ENCODE measurements at regions not wholly inside any gene's neighbourhood (a gene's known extent, or its start where the extent isn't known, plus 50 kb on each side); places are given as distances from the start of the nearest gene placed in this dataset.

DNA sequence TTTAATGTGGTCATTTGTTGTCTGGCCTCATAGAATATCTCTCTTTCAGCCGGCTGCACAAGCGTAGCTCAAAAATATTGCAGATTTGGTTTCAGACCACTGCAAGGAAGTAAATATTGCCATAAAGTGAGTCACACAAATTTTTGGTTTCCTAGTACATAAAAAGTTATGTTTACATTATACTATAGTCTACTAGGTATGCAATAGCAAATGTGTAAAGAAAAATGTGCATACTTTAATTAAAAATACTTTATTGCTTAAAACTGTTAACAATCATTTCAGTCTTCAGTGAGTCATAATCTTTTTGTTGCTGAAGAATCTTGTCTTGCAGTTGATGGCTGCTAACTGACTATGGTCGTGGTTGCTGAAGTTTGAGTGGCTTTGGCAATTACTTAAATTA is 425.1 kb upstream of the ROBO1 start:
- intact Hi-C loops (cut with DNase I): no loop called here
- DNase-seq (ENCODE audit: extremely low spot score): no peak
- Histone ChIP-seq H3K27ac (replicated peaks in 1 of 4) (no peak overlapping the region), H3K4me3 (no peak overlapping the region), H3K9me3 (no peaks in the 10 kb centered on the region), H3K4me1 (no peaks in the 10 kb centered on the region), H3K27me3 (no peaks in the 10 kb centered on the region), H3K36me3 (no peaks in the 10 kb centered on the region)
- 75% methylated on average over 3 of the region's 3 CpGs for WGBS
- no peak for TF ChIP-seq POLR2A (IDR thresholded peaks at IDR 0.05; ENCODE audit: low read depth)
- TF ChIP-seq, protein P1, sequence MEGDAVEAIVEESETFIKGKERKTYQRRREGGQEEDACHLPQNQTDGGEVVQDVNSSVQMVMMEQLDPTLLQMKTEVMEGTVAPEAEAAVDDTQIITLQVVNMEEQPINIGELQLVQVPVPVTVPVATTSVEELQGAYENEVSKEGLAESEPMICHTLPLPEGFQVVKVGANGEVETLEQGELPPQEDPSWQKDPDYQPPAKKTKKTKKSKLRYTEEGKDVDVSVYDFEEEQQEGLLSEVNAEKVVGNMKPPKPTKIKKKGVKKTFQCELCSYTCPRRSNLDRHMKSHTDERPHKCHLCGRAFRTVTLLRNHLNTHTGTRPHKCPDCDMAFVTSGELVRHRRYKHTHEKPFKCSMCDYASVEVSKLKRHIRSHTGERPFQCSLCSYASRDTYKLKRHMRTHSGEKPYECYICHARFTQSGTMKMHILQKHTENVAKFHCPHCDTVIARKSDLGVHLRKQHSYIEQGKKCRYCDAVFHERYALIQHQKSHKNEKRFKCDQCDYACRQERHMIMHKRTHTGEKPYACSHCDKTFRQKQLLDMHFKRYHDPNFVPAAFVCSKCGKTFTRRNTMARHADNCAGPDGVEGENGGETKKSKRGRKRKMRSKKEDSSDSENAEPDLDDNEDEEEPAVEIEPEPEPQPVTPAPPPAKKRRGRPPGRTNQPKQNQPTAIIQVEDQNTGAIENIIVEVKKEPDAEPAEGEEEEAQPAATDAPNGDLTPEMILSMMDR (IDR thresholded peaks at IDR 0.05): no peak
- no peak for TF ChIP-seq POLR2AphosphoS5 (IDR thresholded peaks at IDR 0.05)
- no peak for TF ChIP-seq EP300 (IDR thresholded peaks at IDR 0.05)

DNA sequence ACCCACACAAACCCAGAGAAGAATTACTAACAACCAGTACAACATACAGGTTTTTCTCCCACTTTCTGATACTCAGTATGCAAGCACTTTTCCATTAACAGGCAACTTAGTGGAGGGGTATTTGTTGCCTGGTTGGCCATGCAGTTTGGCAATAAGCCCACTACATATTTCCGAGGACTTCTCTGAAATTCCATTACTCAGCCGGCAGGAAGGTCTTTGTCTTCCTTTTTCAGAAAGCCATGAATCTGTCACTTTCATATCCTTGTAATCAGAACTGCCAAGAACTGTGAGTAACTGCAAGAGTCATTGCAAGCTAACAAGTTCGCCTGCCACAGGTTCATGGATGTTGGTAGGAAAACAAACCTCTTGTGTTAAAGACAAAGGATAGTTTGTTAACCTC is 422.3 kb upstream of the ROBO1 start:
- TF ChIP-seq, protein P1 (IDR thresholded peaks at IDR 0.05): no peak
- no peak for TF ChIP-seq EP300 (IDR thresholded peaks at IDR 0.05)
- TF ChIP-seq POLR2AphosphoS5 (IDR thresholded peaks at IDR 0.05): no peak
- no peak for TF ChIP-seq POLR2A (IDR thresholded peaks at IDR 0.05; ENCODE audit: low read depth)
- no peaks in the 10 kb centered on the region for H3K4me1 ChIP-seq
- no peaks in the 10 kb centered on the region for H3K9me3 ChIP-seq
- 2% methylated on average over 3 of the region's 3 CpGs for WGBS
- H3K27ac ChIP-seq (replicated peaks in 1 of 4): no peak overlapping the region
- DNase-seq (ENCODE audit: extremely low spot score): no peak
- intact Hi-C loops (cut with DNase I): no loop called here
- H3K27me3 ChIP-seq: no peaks in the 10 kb centered on the region
- no peaks in the 10 kb centered on the region for H3K36me3 ChIP-seq
- H3K4me3 ChIP-seq: no peak overlapping the region

DNA sequence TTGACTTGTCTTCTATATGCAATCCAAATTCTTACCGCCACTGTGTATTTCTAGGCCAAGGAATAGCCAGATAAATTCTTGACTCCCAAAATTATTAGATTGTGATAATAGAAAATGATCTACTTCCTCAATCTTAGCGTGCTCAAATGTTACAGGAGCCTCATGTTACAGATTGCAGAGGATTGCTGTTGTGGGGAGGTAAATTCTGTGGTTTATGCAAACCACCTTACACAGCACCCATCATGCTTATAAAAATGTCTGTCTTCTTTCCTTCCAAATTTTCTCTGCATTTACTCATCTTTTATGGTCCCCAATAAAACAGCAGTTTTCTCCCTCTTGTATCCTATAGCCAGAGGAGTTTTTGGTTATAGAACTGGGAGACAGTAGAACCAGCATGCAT is 420.2 kb upstream of the ROBO1 start:
- WGBS: 84% methylated on average over 2 of the region's 2 CpGs
- Histone ChIP-seq H3K27ac (replicated peaks in 1 of 4) (no peak overlapping the region), H3K27me3 (no peaks in the 10 kb centered on the region), H3K36me3 (no peaks in the 10 kb centered on the region), H3K4me3 (no peak overlapping the region), H3K4me1 (no peaks in the 10 kb centered on the region), H3K9me3 (no peaks in the 10 kb centered on the region)
- TF ChIP-seq EP300 (IDR thresholded peaks at IDR 0.05) (no peak), POLR2AphosphoS5 (IDR thresholded peaks at IDR 0.05) (no peak), POLR2A (IDR thresholded peaks at IDR 0.05; ENCODE audit: low read depth) (no peak)
- TF ChIP-seq, protein P1 (IDR thresholded peaks at IDR 0.05): no peak
- no peak for DNase-seq (ENCODE audit: extremely low spot score)
- intact Hi-C loops (cut with DNase I): no loop called here

DNA sequence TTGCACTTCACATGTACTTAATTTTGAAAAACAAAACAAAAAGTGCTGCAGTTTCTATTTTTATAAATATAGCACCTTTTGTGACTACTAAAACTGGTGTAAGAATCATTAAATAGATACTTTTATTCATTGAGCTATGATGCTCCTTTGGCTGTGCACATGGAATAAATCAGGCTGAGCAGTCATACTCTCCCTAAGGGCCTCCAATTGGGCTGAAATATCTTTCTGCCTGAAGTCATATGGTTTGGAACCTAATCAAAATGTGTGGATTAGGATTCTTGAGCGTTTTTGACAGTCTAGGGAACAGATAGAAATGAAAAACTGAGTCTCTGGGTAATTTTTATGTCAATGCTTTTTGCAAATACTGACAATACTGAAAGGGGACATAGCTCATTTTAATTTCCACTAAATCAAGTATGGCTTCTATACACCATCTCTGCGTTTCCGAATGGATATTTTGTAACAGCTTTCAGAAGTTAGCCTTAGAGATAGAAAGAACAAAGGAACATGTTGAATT is 392.2 kb upstream of the ROBO1 start:
- intact Hi-C loops (cut with DNase I): no loop called here
- no peaks in the 10 kb centered on the region for H3K27me3 ChIP-seq
- H3K27ac ChIP-seq (replicated peaks in 1 of 4): no peak overlapping the region
- no peak overlapping the region for H3K4me3 ChIP-seq
- TF ChIP-seq, protein P1 (IDR thresholded peaks at IDR 0.05): no peak
- TF ChIP-seq EP300 (IDR thresholded peaks at IDR 0.05) (no peak), POLR2AphosphoS5 (IDR thresholded peaks at IDR 0.05) (no peak), POLR2A (IDR thresholded peaks at IDR 0.05; ENCODE audit: low read depth) (no peak)
- no peaks in the 10 kb centered on the region for H3K36me3 ChIP-seq
- no peaks in the 10 kb centered on the region for H3K9me3 ChIP-seq
- DNase-seq (ENCODE audit: extremely low spot score): no peak
- H3K4me1 ChIP-seq: no peaks in the 10 kb centered on the region
- WGBS: 69% methylated on average over 3 of the region's 3 CpGs

DNA sequence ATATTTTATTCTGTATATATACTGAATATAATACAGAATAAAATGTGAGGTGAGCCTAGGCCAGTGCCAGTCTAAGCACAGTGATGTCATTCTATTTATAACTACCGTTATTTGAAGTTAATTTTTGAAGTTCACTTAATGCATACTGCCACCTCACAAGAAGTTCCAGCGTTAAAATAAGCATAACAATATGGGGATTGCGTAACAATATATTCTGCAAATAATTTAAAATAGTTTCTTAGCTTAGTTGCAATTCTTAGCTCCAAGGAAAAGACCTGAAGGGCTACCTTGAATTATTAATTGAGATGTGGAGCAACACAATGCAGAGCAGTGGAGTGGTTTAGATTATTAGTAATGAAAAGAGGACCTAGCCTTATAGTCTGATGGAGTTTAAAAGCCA is 390.5 kb upstream of the ROBO1 start:
- H3K27ac ChIP-seq (replicated peaks in 1 of 4): no peak overlapping the region
- TF ChIP-seq POLR2A (IDR thresholded peaks at IDR 0.05; ENCODE audit: low read depth): no peak
- no peak for TF ChIP-seq POLR2AphosphoS5 (IDR thresholded peaks at IDR 0.05)
- no peaks in the 10 kb centered on the region for H3K36me3 ChIP-seq
- intact Hi-C loops (cut with DNase I): no loop called here
- DNase-seq (ENCODE audit: extremely low spot score): no peak
- no peaks in the 10 kb centered on the region for H3K9me3 ChIP-seq
- H3K27me3 ChIP-seq: no peaks in the 10 kb centered on the region
- no peaks in the 10 kb centered on the region for H3K4me1 ChIP-seq
- 84% methylated on average over 3 of the region's 3 CpGs for WGBS
- no peak overlapping the region for H3K4me3 ChIP-seq

All from esophagus muscularis mucosa (tissue), 4 donors.